GM18519 (cell line): ENCODE measurements at regions not wholly inside any gene's neighbourhood (a gene's known extent, or its start where the extent isn't known, plus 50 kb on each side); places are given as distances from the start of the nearest gene placed in this dataset.
"Not testable (repeated sequence)": the region's sequence is repeated elsewhere in the genome, so short reads cannot be mapped to it uniquely, and the experiment has no call there.

Source experiments
- ATAC-seq: cut with Tn5 transposase; IDR thresholded peaks from one replicate; pipeline ENCODE4 v1.9.1; 2021; ENCODE audit warnings: mild to moderate bottlenecking, moderate library complexity; ENCODE audit not compliant: unreplicated experiment, low FRiP score

DNA sequence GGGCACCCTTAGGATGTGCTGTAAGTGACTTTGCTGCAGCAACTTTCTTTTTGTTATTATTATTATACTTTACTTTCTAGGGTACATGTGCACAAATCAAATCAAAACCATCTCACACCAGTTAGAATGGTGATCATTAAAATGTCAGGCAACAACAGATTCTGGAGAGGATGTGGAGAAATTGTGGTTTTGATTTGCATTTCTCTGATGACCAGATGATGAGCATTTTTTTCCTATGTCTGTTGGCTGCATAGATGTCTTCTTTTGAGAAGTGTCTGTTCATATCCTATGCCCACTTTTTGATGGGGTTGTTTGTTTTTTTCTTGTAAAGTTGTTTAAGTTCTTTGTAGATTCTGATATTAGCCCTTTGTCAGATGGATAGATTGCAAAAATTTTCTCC lies 164.4 kb upstream of the AJAP1 start:
- ATAC-seq = not testable (repeated sequence)

GRCh38 chr1:4494027-4494426 lies 160.4 kb upstream of the AJAP1 start:
- ATAC-seq = no peak

DNA sequence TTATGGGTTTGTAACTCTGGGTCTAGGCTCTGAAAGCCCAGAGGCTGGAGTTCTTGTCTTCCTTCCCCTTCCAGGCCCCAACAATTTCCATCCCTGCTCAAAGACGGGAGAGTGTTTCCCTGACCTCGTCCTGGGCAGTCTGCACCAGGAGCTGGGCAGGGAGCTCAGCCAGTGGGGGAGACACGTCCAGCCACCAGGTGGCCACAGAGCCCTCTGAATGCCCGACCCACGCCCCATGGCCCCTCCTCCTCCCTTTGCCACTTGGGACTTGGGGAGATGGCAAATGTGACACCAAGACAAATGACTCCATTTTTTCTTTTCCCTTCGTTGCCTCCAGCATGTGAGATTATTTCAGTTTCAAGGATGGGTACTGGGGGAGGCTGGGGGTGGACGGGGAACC lies 159.9 kb upstream of the AJAP1 start:
- ATAC-seq = no peak

DNA sequence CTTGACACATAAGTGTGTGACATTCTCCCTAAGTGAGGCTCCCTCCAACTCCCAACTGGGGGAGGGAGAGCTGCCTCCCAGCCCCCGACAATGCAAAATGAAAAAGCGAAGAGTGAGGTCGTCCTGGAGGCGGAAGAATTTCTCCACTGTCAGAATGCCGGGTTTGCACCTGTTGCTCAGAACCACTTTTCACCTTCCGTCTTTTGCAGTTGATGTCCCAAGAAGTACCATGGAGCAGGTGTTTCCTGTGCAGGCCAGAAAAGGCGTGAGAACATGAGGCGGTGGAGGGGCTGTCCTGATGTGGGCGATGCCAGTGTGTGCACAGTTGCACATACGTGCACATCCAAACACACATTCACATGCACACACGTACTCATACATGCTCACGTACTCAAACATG lies 158.6 kb upstream of the AJAP1 start:
- ATAC-seq = no peak

DNA sequence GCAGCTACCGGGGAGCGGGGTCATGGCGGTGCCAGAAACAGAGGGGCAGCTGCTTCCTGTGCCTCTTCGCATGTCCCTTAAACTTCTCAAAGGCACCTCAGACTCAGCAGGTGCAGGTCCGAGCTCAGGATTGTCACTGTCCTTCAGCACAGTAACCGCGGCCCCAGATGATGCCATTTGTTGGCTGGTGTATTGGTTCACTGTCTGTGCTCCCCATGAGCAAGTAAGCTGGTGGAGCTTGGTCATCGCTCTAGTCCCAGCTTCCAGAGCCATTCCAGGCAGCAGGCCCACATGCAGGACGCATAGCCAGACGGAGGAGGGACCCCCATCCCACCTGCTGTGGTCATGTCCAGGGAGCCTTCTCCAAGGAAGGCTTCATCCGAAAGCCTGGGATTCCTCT lies 154.0 kb upstream of the AJAP1 start:
- ATAC-seq = no peak

- no peak for ATAC-seq
Measured at GRCh38 chr1:4506591-4506990, 147.8 kb upstream of the AJAP1 start.

GRCh38 chr1:4509206-4509605 lies 145.2 kb upstream of the AJAP1 start:
- ATAC-seq = no peak

GRCh38 chr1:4510276-4510691 lies 144.1 kb upstream of the AJAP1 start:
- no peak for ATAC-seq

GRCh38 chr1:4511374-4511773 lies 143.0 kb upstream of the AJAP1 start:
- ATAC-seq = no peak

DNA sequence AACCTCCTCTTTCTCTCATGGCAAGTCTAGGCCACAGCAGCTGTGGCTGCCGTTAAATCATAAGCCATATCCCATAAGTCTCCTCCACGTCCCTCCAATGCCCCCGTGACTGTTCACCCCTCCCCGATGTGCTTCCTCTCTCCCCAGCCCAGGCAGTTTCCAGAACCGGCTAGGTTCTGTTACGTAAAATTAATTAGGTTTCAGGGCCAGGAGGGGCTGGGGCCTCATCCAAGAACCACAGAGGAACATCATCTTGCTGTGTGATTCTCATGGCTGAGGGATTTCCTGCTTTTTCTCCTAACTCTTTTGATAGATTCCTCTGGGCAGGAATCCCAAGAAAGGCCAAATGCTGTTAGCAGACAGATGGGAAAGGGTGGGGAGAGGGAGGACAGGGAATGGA lies 141.8 kb upstream of the AJAP1 start:
- ATAC-seq = no peak

DNA sequence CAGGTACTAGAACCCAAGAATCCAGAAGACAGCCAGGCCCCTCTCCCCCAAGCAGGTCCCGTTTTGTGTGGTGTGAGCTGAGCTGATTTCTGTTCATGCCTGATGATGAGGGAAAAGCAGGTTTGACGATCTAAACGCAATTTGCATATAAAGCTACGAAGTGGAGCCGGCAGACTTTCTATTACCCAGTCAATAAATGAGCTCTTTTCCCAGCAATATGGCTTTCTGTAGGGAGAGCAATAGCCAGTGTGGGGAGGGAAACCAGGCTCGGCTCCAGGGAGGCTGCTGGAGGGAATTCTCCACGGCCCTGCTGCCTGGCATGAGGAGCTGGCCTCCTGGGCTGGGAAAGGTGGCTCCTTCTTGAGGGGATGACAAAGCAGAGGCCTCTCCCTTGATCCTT lies 140.7 kb upstream of the AJAP1 start:
- no peak for ATAC-seq

- no peak for ATAC-seq
Measured at GRCh38 chr1:4515727-4516289, 138.6 kb upstream of the AJAP1 start.

GRCh38 chr1:4516596-4516995 lies 137.8 kb upstream of the AJAP1 start:
- no peak for ATAC-seq

- no peak for ATAC-seq
Measured at GRCh38 chr1:4517186-4517954, 137.0 kb upstream of the AJAP1 start.

- no peak for ATAC-seq
Measured at GRCh38 chr1:4518621-4519020, 135.8 kb upstream of the AJAP1 start.

DNA sequence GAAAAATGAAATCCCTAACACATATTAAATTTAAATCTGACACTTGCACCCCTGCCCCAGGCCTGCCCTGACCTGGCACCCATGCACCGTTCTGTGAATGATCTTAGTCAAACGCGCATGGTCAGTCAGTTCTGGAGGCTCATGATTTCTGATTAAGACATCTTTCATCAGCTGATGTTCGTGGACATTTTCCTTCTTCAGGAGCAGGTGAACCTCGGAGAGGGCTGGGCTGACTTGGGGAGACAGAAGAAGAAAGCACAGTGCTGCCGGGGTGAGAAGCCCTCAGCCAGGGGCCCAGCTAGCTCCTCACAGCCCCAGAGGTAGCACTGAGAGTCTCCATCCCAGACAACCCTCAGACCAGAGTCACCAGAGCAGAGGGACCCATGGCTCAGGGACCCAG lies 134.5 kb upstream of the AJAP1 start:
- no peak for ATAC-seq

GRCh38 chr1:4523551-4523950 lies 130.9 kb upstream of the AJAP1 start:
- no peak for ATAC-seq

GRCh38 chr1:4526747-4527146 lies 127.7 kb upstream of the AJAP1 start:
- no peak for ATAC-seq

DNA sequence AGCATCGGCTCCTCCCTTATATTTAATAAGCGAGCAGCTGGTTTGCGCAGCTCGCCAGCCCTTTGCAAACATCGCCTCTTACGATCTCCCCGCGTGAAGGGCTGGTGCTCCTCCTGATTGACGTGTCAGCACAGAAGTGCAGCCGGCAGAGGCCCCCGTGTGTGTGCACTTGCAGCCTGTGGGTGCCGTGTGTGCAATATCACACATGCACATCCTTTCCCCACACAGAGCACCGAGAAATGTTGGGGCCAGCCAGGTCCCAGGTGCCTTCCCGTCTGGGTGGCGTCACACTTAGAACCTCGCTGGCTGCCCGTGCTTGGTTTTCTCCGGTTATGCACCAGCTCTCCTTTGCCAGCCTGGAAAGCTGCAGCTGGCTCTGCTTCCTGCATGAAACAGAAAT lies 126.6 kb upstream of the AJAP1 start:
- ATAC-seq = no peak

DNA sequence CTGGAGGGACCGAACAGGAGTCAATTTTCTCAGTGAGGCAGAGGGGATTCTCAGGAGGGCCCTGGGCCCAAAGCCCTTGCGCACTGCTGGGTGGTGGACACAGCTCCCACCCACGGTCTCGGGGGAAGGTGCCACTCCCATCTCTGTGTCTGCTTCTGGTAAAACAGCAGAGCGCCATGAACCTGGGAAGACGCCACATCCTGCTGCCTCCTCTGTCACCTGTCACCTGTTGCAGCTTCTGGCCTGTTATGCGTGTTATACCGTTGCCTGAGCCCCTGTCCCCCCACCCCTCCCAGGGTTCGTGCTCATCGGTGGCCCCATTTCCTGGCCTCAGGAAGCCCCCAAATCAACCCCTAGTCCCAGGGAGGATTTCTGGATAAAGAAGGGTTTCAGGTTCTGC lies 125.8 kb upstream of the AJAP1 start:
- no peak for ATAC-seq

- no peak for ATAC-seq
Measured at GRCh38 chr1:4529446-4530165, 124.8 kb upstream of the AJAP1 start.
